OCI-LY3 (cell line): ENCODE measurements at regions not wholly inside any gene's neighbourhood (a gene's known extent, or its start where the extent isn't known, plus 50 kb on each side); places are given as distances from the start of the nearest gene placed in this dataset.

Experiments
- EZH2phosphoT487 ChIP-seq: fragments of 200-600 bp; shearing (Covaris generic); IDR thresholded peaks from 2 replicates; pipeline ENCODE4 v1.6.1; 2018; ENCODE audit warnings: antibody characterized with exemption, mixed run types, low read depth
- TF ChIP-seq, protein P1 (sequence below): fragments of 200-600, 300-600 bp; sonication (generic); IDR thresholded peaks from 2 replicates; pipeline ENCODE4 v1.5.1; 2014; ENCODE audit warnings: antibody characterized with exemption, low read length, low read depth

- TF ChIP-seq, protein P1, sequence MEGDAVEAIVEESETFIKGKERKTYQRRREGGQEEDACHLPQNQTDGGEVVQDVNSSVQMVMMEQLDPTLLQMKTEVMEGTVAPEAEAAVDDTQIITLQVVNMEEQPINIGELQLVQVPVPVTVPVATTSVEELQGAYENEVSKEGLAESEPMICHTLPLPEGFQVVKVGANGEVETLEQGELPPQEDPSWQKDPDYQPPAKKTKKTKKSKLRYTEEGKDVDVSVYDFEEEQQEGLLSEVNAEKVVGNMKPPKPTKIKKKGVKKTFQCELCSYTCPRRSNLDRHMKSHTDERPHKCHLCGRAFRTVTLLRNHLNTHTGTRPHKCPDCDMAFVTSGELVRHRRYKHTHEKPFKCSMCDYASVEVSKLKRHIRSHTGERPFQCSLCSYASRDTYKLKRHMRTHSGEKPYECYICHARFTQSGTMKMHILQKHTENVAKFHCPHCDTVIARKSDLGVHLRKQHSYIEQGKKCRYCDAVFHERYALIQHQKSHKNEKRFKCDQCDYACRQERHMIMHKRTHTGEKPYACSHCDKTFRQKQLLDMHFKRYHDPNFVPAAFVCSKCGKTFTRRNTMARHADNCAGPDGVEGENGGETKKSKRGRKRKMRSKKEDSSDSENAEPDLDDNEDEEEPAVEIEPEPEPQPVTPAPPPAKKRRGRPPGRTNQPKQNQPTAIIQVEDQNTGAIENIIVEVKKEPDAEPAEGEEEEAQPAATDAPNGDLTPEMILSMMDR, result no peak
- TF ChIP-seq EZH2phosphoT487, result no peak
Observed at GRCh38 chr19:13585512-13585911, 79.2 kb upstream of the CACNA1A start.
